PFSK-1 (cell line): ENCODE measurements at regions not wholly inside any gene's neighbourhood (a gene's known extent, or its start where the extent isn't known, plus 50 kb on each side); places are given as distances from the start of the nearest gene placed in this dataset.

Experiments used
- FOXP2 ChIP-seq: optimal IDR thresholded peaks from 2 replicates; pipeline ENCODE3; 2011; ENCODE audit warnings: borderline replicate concordance, control low read depth, inconsistent platforms; ENCODE audit not compliant: insufficient read depth; ENCODE audit errors: extremely low read length, extremely low read depth
- POLR2AphosphoS5 ChIP-seq: IDR thresholded peaks from 2 replicates; pipeline ENCODE4 v1.6.1; 2012; ENCODE audit warnings: low read depth, mild to moderate bottlenecking, control low read depth, low read length, moderate library complexity
- REST ChIP-seq, 2 experiments: IDR thresholded peaks; 2 replicates each; pipeline versions ENCODE4 v1.6.1 to v1.8.0; 2011 to 2012; ENCODE audit warnings: low read depth in 2 of 2, low read length in 2 of 2, control low read depth in 1 of 2, inconsistent platforms in 1 of 2, mild to moderate bottlenecking in 1 of 2, moderate library complexity in 1 of 2; ENCODE audit not compliant: insufficient read depth in 1 of 2
- SIN3A ChIP-seq: IDR thresholded peaks from 2 replicates; pipeline ENCODE4 v1.6.1; 2012; ENCODE audit warnings: mild to moderate bottlenecking, low read length, moderate library complexity, borderline replicate concordance; ENCODE audit not compliant: insufficient read depth
- TAF1 ChIP-seq: IDR thresholded peaks from 2 replicates; pipeline ENCODE4 v1.6.1; 2012; ENCODE audit warnings: low read length, control low read depth, borderline replicate concordance; ENCODE audit not compliant: insufficient read depth

- no peak for TF ChIP-seq FOXP2
- TF ChIP-seq POLR2AphosphoS5, result no peak
- TF ChIP-seq REST (IDR thresholded peaks at IDR 0.05; ENCODE audit: insufficient read depth in 1 of 2, low read depth in 2 of 2, low read length in 2 of 2), result no peak
- TF ChIP-seq TAF1, result no peak
- TF ChIP-seq SIN3A, result no peak
Measured at GRCh38 chr9:79215821-79216220, 355.9 kb upstream of the TLE4 start.

GRCh38 chr9:79220251-79220650 lies 351.5 kb upstream of the TLE4 start:
- TF ChIP-seq REST (IDR thresholded peaks at IDR 0.05; ENCODE audit: insufficient read depth in 1 of 2, low read depth in 2 of 2, low read length in 2 of 2) (no peak), FOXP2 (no peak), SIN3A (no peak), TAF1 (no peak), POLR2AphosphoS5 (no peak)

GRCh38 chr9:79220666-79221065 lies 351.1 kb upstream of the TLE4 start:
- TF ChIP-seq FOXP2 (no peak), REST (IDR thresholded peaks at IDR 0.05; ENCODE audit: insufficient read depth in 1 of 2, low read depth in 2 of 2, low read length in 2 of 2) (no peak), SIN3A (no peak), TAF1 (no peak), POLR2AphosphoS5 (no peak)

GRCh38 chr9:79221084-79221483 lies 350.7 kb upstream of the TLE4 start:
- no peak for TF ChIP-seq REST (IDR thresholded peaks at IDR 0.05; ENCODE audit: insufficient read depth in 1 of 2, low read depth in 2 of 2, low read length in 2 of 2)
- no peak for TF ChIP-seq TAF1
- TF ChIP-seq FOXP2, result no peak
- no peak for TF ChIP-seq POLR2AphosphoS5
- no peak for TF ChIP-seq SIN3A

- TF ChIP-seq FOXP2 (no peak), REST (IDR thresholded peaks at IDR 0.05; ENCODE audit: insufficient read depth in 1 of 2, low read depth in 2 of 2, low read length in 2 of 2) (no peak), TAF1 (no peak), POLR2AphosphoS5 (no peak), SIN3A (no peak)
Measured at GRCh38 chr9:79222483-79222882, 349.3 kb upstream of the TLE4 start.
